ENCODE measurements at regions not wholly inside any gene's neighbourhood (a gene's known extent, or its start where the extent isn't known, plus 50 kb on each side); places are given as distances from the start of the nearest gene placed in this dataset.

DNA sequence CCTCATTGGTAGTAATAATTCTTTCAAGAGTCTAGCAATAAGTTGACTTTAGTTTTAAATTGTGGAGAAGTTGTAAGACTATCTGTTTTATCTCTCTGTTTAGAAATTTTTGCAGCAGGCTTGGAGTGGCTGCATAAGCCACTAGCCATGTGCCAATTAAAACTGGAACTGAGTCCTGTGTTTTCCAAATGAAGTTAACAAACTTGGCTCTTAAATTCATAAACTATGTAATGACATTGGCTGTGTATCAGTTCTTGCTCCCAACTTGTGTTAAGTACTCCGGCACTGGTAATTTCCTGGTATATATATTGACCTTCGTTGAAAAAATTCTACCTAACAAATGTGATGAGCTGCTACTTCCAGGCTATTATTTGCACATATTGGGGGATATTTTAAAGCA, 420.4 kb downstream of the GBA3 start:
- Histone ChIP-seq H3K4me2 (ENCODE audit: low read depth, low read length) (no peak overlapping the region), H2BK15ac (ENCODE audit: low read depth, low read length) (no peak overlapping the region), H2BK120ac (ENCODE audit: low read depth, low read length) (no peak overlapping the region), H2BK5ac (ENCODE audit: low read depth, low read length, poor library complexity, severe bottlenecking) (no peak overlapping the region), H3K23ac (ENCODE audit: low read depth, low read length) (no peak overlapping the region), H3K4me1 (ENCODE audit: control insufficient read depth, insufficient read depth, low read length) (no peaks in the 10 kb centered on the region), H4K8ac (ENCODE audit: low read depth in 2 of 2, low read length in 2 of 2) (no peak overlapping the region), H2BK20ac (ENCODE audit: low read depth, low read length) (no peak overlapping the region), H3K36me3 (ENCODE audit: control insufficient read depth, insufficient read depth, low read length) (no peaks in the 10 kb centered on the region), H3K79me1 (ENCODE audit: low read depth in 1 of 2, low read length in 2 of 2) (no peaks in the 10 kb centered on the region), H3K9me1 (ENCODE audit: insufficient read depth, low read length) (no peaks in the 10 kb centered on the region), H3K18ac (ENCODE audit: low read depth, low read length) (no peak overlapping the region), H3K27me3 (ENCODE audit: control insufficient read depth, insufficient read depth, low read length) (no peaks in the 10 kb centered on the region), H3K27ac (ENCODE audit: insufficient read depth, low read length) (no peak overlapping the region), H4K5ac (ENCODE audit: low read depth, low read length) (no peak overlapping the region), H3K14ac (replicated peaks; ENCODE audit: low read depth, low read length) (no peak overlapping the region), H2AK5ac (ENCODE audit: low read depth, low read length) (no peak overlapping the region), H4K91ac (ENCODE audit: insufficient read depth, low read depth, low read length) (no peak overlapping the region), H3K9ac (ENCODE audit: low read depth, low read length) (no peak overlapping the region), H4K20me1 (ENCODE audit: insufficient read depth, low read length) (no peaks in the 10 kb centered on the region), H3K9me3 (ENCODE audit: control insufficient read depth, insufficient read depth, low read length) (0 out of 2 replicates have a peak, but pooled peaks cover 2% of the 10 kb centered on the region), H3K56ac (ENCODE audit: extremely low read depth, insufficient read depth, low read length) (no peak overlapping the region), H3K4me3 (ENCODE audit: insufficient read depth, low read depth, low read length) (no peak overlapping the region), H2AFZ (replicated peaks; ENCODE audit: low read length, poor library complexity) (no peak overlapping the region), H3K4ac (ENCODE audit: low read depth, low read length) (no peak overlapping the region), H2AK9ac (replicated peaks; ENCODE audit: low read depth, low read length, poor library complexity) (no peak overlapping the region)
- TF ChIP-seq POLR2A (IDR thresholded peaks at IDR 0.05; ENCODE audit: low read depth, low read length): no peak
- BruUV-seq (replicated peaks): no TSS peak
- intact Hi-C loops (cut with micrococcal nuclease) (no loop called here), dilution Hi-C loops (cut with HindIII; ENCODE audit: low sequenced_read_pairs, unreplicated experiment) (no loop called here), in situ Hi-C loops (cut with MboI; ENCODE audit: low sequenced_read_pairs) (no loop called here)
- no peak for ATAC-seq (ENCODE audit: low read depth)
- ChIA-PET POLR2A (ENCODE audit: unreplicated experiment) (no interaction called here), CTCF (interaction anchor here (0.6 kb wide), 1 partner anchor 9 kb away, joined by 3 read pairs; no protein-coding TSS in a partner anchor)
- DNase-seq: no peak
- WGBS, 2 experiments (ENCODE audit: extremely low coverage in 2 of 2, insufficient read length in 1 of 2): no CpG with 5 or more reads among the region's 2 CpGs
